Loucy (cell line): ENCODE measurements at regions not wholly inside any gene's neighbourhood (a gene's known extent, or its start where the extent isn't known, plus 50 kb on each side); places are given as distances from the start of the nearest gene placed in this dataset.
"Not testable (repeated sequence)": the region's sequence is repeated elsewhere in the genome, so short reads cannot be mapped to it uniquely, and the experiment has no call there.

Experiments used
- H2AFZ ChIP-seq: fragments of 200-600 bp; sonication (generic); 2 replicates; pipeline ENCODE4 v1.6.0; 2016; ENCODE audit warnings: antibody characterized with exemption, mild to moderate bottlenecking, low read length, moderate library complexity
- H3F3A ChIP-seq: fragments of 200-600 bp; 2 replicates; pipeline ENCODE4 v1.6.0; 2016; ENCODE audit warnings: antibody characterized with exemption, low read depth, mild to moderate bottlenecking
- H3K27me3 ChIP-seq: fragments of 200-600 bp; sonication (generic); 2 replicates; pipeline ENCODE4 v1.6.1; 2014; ENCODE audit warnings: low read length, mild to moderate bottlenecking; ENCODE audit not compliant: insufficient read depth, poor library complexity, severe bottlenecking
- H3K36me3 ChIP-seq: fragments of 200-600 bp; sonication (generic); 2 replicates; pipeline ENCODE4 v1.6.1; 2016; ENCODE audit warnings: low read length; ENCODE audit not compliant: insufficient read depth
- H3K4me1 ChIP-seq: fragments of 200-600 bp; sonication (generic); 2 replicates; pipeline ENCODE4 v1.5.1; 2014; ENCODE audit warnings: low read length, mild to moderate bottlenecking; ENCODE audit not compliant: insufficient read depth, poor library complexity, severe bottlenecking
- H3K4me2 ChIP-seq: fragments of 200-600 bp; sonication (generic); 2 replicates; pipeline ENCODE4 v1.6.0; 2014; ENCODE audit warnings: antibody characterized with exemption, low read length, low read depth, mild to moderate bottlenecking; ENCODE audit not compliant: poor library complexity, severe bottlenecking
- H3K4me3 ChIP-seq: fragments of 200-600 bp; sonication (generic); 2 replicates; pipeline ENCODE4 v1.5.1; 2014; ENCODE audit warnings: low read length, mild to moderate bottlenecking, mixed read lengths; ENCODE audit not compliant: poor library complexity, severe bottlenecking
- H3K79me2 ChIP-seq: fragments of 200-600 bp; sonication (generic); 2 replicates; pipeline ENCODE4 v1.6.1; 2014; ENCODE audit warnings: low read length; ENCODE audit not compliant: insufficient read depth
- H3K9ac ChIP-seq: fragments of 200-600 bp; sonication (generic); 2 replicates; pipeline ENCODE4 v1.6.0; 2014; ENCODE audit warnings: mild to moderate bottlenecking, low read depth, low read length, moderate library complexity; ENCODE audit not compliant: poor library complexity, severe bottlenecking
- H3K9me2 ChIP-seq: fragments of 200-600 bp; sonication (generic); replicated peaks from 2 replicates; pipeline ENCODE4 v1.6.1; 2016; ENCODE audit warnings: low read depth, low read length, mixed read lengths
- H3K9me3 ChIP-seq: fragments of 200-600 bp; sonication (generic); 2 replicates; pipeline ENCODE4 v1.6.1; 2014; ENCODE audit warnings: mild to moderate bottlenecking, antibody characterized with exemption, low read length, low read depth; ENCODE audit not compliant: insufficient read depth
- H4K20me1 ChIP-seq: fragments of 200-600 bp; sonication (generic); 2 replicates; pipeline ENCODE4 v1.6.0; 2014; ENCODE audit warnings: antibody characterized with exemption, low read length, mild to moderate bottlenecking; ENCODE audit not compliant: insufficient read depth, poor library complexity, severe bottlenecking
- EZH2phosphoT487 ChIP-seq: fragments of 200-600 bp; IDR thresholded peaks from 2 replicates; pipeline ENCODE4 v1.6.1; 2018; ENCODE audit warnings: antibody characterized with exemption, mild to moderate bottlenecking, moderate library complexity, borderline replicate concordance
- TF ChIP-seq, protein P1 (sequence below): fragments of 200-600 bp; sonication (generic); conservative IDR thresholded peaks from 2 replicates; pipeline ENCODE4 v1.5.1; 2014; ENCODE audit warnings: mild to moderate bottlenecking, antibody characterized with exemption, low read length

DNA sequence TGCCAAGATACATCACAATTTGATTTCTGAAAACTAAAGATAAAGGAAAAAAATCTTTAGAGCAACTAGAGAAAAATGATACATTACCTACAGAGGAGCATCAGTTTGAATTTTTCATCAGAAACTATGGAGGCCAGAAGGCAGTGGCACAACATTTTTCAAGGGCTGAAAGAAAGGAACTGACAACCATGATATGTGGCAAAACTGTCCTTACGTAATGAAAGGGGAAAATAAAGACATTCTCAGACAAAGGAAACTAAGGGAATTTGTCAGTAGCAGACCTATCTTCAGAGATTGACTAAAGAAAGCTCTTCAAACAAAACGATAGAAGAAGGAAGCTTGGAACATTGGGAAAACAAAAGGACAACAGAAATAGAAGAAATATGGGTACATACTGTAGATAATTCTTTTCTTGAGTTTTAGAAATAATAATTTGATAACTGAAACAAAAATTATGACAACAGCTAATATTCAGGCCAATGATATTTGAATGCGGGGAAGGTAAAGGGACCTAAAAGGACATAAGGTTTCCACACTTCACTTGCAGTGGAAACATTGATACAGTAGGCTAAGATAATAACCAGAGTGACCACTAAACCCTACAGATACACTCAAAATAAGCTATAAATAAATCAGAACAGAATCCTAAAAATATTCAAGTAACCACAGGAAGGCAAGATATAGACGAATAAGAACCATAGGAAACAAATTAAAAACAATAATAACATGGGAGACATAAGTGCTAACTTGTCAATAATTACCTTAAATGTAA lies 70.0 kb upstream of the NPAS2 start:
- Histone ChIP-seq H3K79me2 (no peaks in the 10 kb centered on the region), H2AFZ (no peak overlapping the region), H4K20me1 (no peaks in the 10 kb centered on the region), H3F3A (no peaks in the 10 kb centered on the region), H3K4me2 (no peak overlapping the region), H3K27me3 (no peaks in the 10 kb centered on the region), H3K9me3 (no peaks in the 10 kb centered on the region), H3K9me2 (no peaks in the 10 kb centered on the region), H3K36me3 (no peaks in the 10 kb centered on the region), H3K4me1 (no peaks in the 10 kb centered on the region), H3K4me3 (no peak overlapping the region), H3K9ac (no peak overlapping the region)
- TF ChIP-seq EZH2phosphoT487 = no peak
- TF ChIP-seq, protein P1, sequence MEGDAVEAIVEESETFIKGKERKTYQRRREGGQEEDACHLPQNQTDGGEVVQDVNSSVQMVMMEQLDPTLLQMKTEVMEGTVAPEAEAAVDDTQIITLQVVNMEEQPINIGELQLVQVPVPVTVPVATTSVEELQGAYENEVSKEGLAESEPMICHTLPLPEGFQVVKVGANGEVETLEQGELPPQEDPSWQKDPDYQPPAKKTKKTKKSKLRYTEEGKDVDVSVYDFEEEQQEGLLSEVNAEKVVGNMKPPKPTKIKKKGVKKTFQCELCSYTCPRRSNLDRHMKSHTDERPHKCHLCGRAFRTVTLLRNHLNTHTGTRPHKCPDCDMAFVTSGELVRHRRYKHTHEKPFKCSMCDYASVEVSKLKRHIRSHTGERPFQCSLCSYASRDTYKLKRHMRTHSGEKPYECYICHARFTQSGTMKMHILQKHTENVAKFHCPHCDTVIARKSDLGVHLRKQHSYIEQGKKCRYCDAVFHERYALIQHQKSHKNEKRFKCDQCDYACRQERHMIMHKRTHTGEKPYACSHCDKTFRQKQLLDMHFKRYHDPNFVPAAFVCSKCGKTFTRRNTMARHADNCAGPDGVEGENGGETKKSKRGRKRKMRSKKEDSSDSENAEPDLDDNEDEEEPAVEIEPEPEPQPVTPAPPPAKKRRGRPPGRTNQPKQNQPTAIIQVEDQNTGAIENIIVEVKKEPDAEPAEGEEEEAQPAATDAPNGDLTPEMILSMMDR = no peak

DNA sequence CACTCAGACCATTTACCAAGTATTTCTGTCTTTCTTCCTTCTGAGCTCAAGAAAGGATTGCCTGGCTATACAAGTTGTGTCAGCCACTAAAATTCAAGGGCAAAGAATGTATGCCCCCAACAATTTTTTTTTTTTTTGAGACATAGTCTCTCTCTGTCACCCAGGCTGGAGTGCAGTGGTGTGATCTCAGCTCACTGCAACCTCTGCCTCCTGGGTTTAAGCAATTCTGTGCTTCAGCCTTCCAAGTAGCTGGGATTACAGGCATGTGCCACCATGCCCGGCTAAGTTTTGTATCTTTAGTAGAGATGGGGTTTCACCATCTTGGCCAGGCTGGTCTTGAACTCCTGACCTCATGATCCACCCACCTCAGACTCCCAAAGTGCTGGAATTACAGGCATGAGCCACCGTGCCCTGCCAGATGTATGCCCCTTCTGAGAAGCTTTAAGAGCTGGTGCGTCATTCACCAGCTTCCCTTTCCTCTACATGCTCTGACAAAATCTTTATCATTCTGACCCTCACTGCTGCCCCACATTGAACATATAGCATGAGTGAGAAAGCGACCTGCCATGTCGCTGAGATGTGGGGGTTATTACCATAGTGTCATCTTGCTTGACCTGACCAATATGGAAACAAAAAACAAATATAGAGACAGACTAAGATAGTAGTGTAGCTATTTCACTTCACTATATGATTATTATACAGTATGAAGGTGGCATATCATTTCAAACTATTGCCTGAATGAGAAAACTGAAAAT lies 67.9 kb upstream of the NPAS2 start:
- H3K27me3 ChIP-seq, H3K79me2 ChIP-seq, H2AFZ ChIP-seq, H4K20me1 ChIP-seq, H3K9me2 ChIP-seq, H3K36me3 ChIP-seq, H3K4me1 ChIP-seq, H3K4me3 ChIP-seq, H3K9me3 ChIP-seq, H3K9ac ChIP-seq, H3F3A ChIP-seq, H3K4me2 ChIP-seq: not testable (repeated sequence)

DNA sequence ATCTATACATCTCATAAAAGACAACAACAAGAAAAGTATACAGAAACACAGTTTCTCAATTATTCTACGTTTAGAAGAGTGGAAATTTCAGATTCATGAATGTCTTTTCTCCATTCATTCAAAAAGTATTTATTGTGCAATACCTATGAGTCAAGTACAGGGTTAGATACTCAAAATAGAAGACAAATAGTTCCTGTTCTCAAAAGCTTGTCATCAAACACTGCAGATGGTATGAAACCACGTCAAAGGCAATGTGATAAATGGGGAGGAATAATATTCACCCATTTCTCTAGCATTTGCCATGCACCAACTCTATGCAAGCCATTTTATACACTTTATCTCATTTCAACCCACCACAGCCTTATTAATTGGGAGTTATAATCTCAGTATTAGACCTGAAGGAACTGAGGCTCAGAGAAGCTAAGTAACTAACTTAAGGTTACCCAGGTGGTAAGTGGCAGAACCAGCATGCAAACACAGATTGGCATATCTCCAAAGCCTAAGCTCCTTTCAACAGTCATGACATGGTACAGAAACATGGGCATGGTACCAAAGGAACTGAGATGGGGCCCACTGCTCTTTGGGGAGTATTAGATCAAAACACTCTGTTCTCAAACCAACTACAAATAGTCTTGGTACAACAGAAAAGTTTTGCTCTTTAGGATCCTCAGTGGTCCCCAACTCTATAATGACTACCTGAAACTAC lies 67.2 kb upstream of the NPAS2 start:
- no peak for TF ChIP-seq EZH2phosphoT487
- TF ChIP-seq, protein P1 = no peak

More for the DNA sequence above, 67.2 kb upstream of the NPAS2 start:
- H3K9me2 ChIP-seq = no peaks in the 10 kb centered on the region
- no peak overlapping the region for H3K4me3 ChIP-seq
- no peak overlapping the region for H2AFZ ChIP-seq
- no peaks in the 10 kb centered on the region for H3K79me2 ChIP-seq
- H3K4me2 ChIP-seq = no peak overlapping the region
- no peaks in the 10 kb centered on the region for H3K36me3 ChIP-seq
- no peaks in the 10 kb centered on the region for H4K20me1 ChIP-seq
- H3K4me1 ChIP-seq = no peaks in the 10 kb centered on the region
- no peak overlapping the region for H3K9ac ChIP-seq
- no peaks in the 10 kb centered on the region for H3K9me3 ChIP-seq
- H3K27me3 ChIP-seq = no peaks in the 10 kb centered on the region
- H3F3A ChIP-seq = no peaks in the 10 kb centered on the region
